GM23338 (cell line): ENCODE measurements at regions not wholly inside any gene's neighbourhood (a gene's known extent, or its start where the extent isn't known, plus 50 kb on each side); places are given as distances from the start of the nearest gene placed in this dataset.

Experiments
- ATAC-seq: fragments of 200-7000 bp; cut with Tn5 transposase; 3 replicates; pipeline ENCODE4 v1.9.1; 2020
- DNase-seq: peaks from one replicate; pipeline ENCODE4 v3.0.0-alpha.2; 2015; ENCODE audit warnings: low spot score
- H2AFZ ChIP-seq: fragments of 200-600 bp; sonication (generic); 2 replicates; pipeline ENCODE4 v1.8.0; 2016; ENCODE audit warnings: antibody characterized with exemption, mild to moderate bottlenecking, moderate library complexity
- H3F3A ChIP-seq: fragments of 200-600 bp; sonication (generic); replicated peaks from 2 replicates; pipeline ENCODE4 v1.8.0; 2017; ENCODE audit warnings: antibody characterized with exemption, mixed run types, low read depth
- H3K27ac ChIP-seq: fragments of 200-600 bp; sonication (generic); 2 replicates; pipeline ENCODE4 v1.6.1; 2016; ENCODE audit warnings: low read depth
- H3K27me3 ChIP-seq: fragments of 200-600 bp; sonication (generic); 2 replicates; pipeline ENCODE4 v1.8.0; 2016; ENCODE audit warnings: mild to moderate bottlenecking, mixed run types, moderate library complexity; ENCODE audit not compliant: insufficient read depth
- H3K36me3 ChIP-seq: fragments of 200-600 bp; sonication (generic); 2 replicates; pipeline ENCODE4 v1.8.0; 2016; ENCODE audit warnings: mild to moderate bottlenecking; ENCODE audit not compliant: insufficient read depth
- H3K4me1 ChIP-seq: fragments of 200-600 bp; sonication (generic); 2 replicates; pipeline ENCODE4 v1.8.0; 2016; ENCODE audit warnings: mild to moderate bottlenecking, moderate library complexity; ENCODE audit not compliant: insufficient read depth
- H3K4me2 ChIP-seq: fragments of 200-600 bp; sonication (generic); 2 replicates; pipeline ENCODE4 v1.7.1; 2017; ENCODE audit warnings: mixed run types
- H3K4me3 ChIP-seq: fragments of 200-600 bp; sonication (generic); 2 replicates; pipeline ENCODE4 v1.6.1; 2016; ENCODE audit warnings: mixed run types
- H3K79me2 ChIP-seq: fragments of 200-600 bp; sonication (generic); replicated peaks from 2 replicates; pipeline ENCODE4 v1.8.0; 2017; ENCODE audit warnings: mild to moderate bottlenecking; ENCODE audit not compliant: insufficient read depth
- H3K9me2 ChIP-seq: fragments of 200-600 bp; sonication (generic); 2 replicates; pipeline ENCODE4 v1.8.0; 2017; ENCODE audit not compliant: insufficient read depth
- H4K20me1 ChIP-seq: fragments of 200-600 bp; sonication (generic); replicated peaks from 2 replicates; pipeline ENCODE4 v1.8.0; 2017; ENCODE audit warnings: mild to moderate bottlenecking; ENCODE audit not compliant: insufficient read depth
- H3K27ac Mint-ChIP-seq: 2 replicates; pipeline ENCODE4 v1.8.0; 2020; ENCODE audit warnings: inconsistent platforms, mild to moderate bottlenecking, moderate library complexity, mixed read lengths
- H3K27me3 Mint-ChIP-seq: 3 replicates; pipeline ENCODE4 v1.8.0; 2022; ENCODE audit warnings: low read depth, mild to moderate bottlenecking, moderate library complexity, mixed read lengths, inconsistent platforms; ENCODE audit not compliant: insufficient read depth, poor library complexity
- H3K36me3 Mint-ChIP-seq: 3 replicates; pipeline ENCODE4 v1.8.0; 2021; ENCODE audit warnings: low read depth, mild to moderate bottlenecking, inconsistent platforms, moderate library complexity, mixed read lengths
- H3K4me1 Mint-ChIP-seq: 3 replicates; pipeline ENCODE4 v1.8.0; 2020; ENCODE audit warnings: mild to moderate bottlenecking, inconsistent platforms, mixed read lengths
- H3K4me3 Mint-ChIP-seq: 3 replicates; pipeline ENCODE4 v1.8.0; 2021; ENCODE audit warnings: moderate library complexity, mild to moderate bottlenecking, inconsistent platforms, mixed read lengths
- H3K9me3 Mint-ChIP-seq: 3 replicates; pipeline ENCODE4 v1.8.0; 2020; ENCODE audit warnings: moderate library complexity, mild to moderate bottlenecking, inconsistent platforms, mixed read lengths
- CTCF ChIP-seq, 2 experiments: fragments of 200-600 bp in 1 of 2; sonication (generic) in 1 of 2; conservative IDR thresholded peaks; 2 replicates each; pipeline versions ENCODE4 v1.5.1 to v1.6.1; 2016 to 2017; ENCODE audit warnings: antibody characterized with exemption in 2 of 2, low read depth in 2 of 2, mild to moderate bottlenecking in 2 of 2, moderate library complexity in 1 of 2
- ETS1 ChIP-seq: IDR thresholded peaks from 2 replicates; pipeline ENCODE4 v1.6.1; 2016; ENCODE audit warnings: antibody characterized with exemption
- EZH2 ChIP-seq: fragments of 200-600 bp; sonication (generic); IDR thresholded peaks from one replicate; pipeline ENCODE4 v1.8.0; 2017; ENCODE audit warnings: antibody characterized with exemption, mild to moderate bottlenecking, low read depth; ENCODE audit not compliant: unreplicated experiment
- EZH2phosphoT487 ChIP-seq: fragments of 200-600 bp; sonication (generic); IDR thresholded peaks from one replicate; pipeline ENCODE4 v1.8.1; 2018; ENCODE audit warnings: antibody characterized with exemption; ENCODE audit not compliant: unreplicated experiment
- JUNB ChIP-seq: IDR thresholded peaks from one replicate; pipeline ENCODE4 v1.6.1; 2016; ENCODE audit warnings: antibody characterized with exemption; ENCODE audit not compliant: unreplicated experiment
- NANOG ChIP-seq: IDR thresholded peaks from 2 replicates; pipeline ENCODE4 v1.6.1; 2016; ENCODE audit warnings: antibody characterized with exemption, borderline replicate concordance
- POLR2AphosphoS5 ChIP-seq: IDR thresholded peaks from 2 replicates; pipeline ENCODE4 v1.6.1; 2016; ENCODE audit warnings: antibody characterized with exemption, low read depth
- STAT1 ChIP-seq: IDR thresholded peaks from one replicate; pipeline ENCODE4 v1.6.1; 2016; ENCODE audit warnings: antibody characterized with exemption; ENCODE audit not compliant: unreplicated experiment

GRCh38 chr11:64504999-64505398 lies 50.7 kb upstream of the SLC22A11 start:
- Histone ChIP-seq H3K36me3 (no peaks in the 10 kb centered on the region), H3K27me3 (peaks cover 11% of the 10 kb centered on the region), H3K4me1 (no peaks in the 10 kb centered on the region), H4K20me1 (no peaks in the 10 kb centered on the region), H3K9me2 (peaks cover 3% of the 10 kb centered on the region; the same call in 1 of the 2 replicates), H2AFZ (no peak overlapping the region), H3K4me2 (no peak overlapping the region), H3K79me2 (no peaks in the 10 kb centered on the region), H3K4me3 (no peak overlapping the region), H3F3A (no peaks in the 10 kb centered on the region), H3K27ac (no peak overlapping the region)
- TF ChIP-seq NANOG (no peak), CTCF (conservative IDR thresholded peaks at IDR 0.05; ENCODE audit: low read depth in 2 of 2) (no peak), STAT1 (no peak), EZH2phosphoT487 (no peak), EZH2 (no peak), ETS1 (no peak), JUNB (no peak), POLR2AphosphoS5 (no peak)
- Mint-ChIP-seq H3K4me1 (no peaks in the 10 kb centered on the region), H3K36me3 (no peaks in the 10 kb centered on the region), H3K4me3 (no peak overlapping the region), H3K27me3 (peaks cover 17% of the 10 kb centered on the region), H3K9me3 (no peaks in the 10 kb centered on the region; the same call in 2 of the 3 replicates), H3K27ac (no peak overlapping the region)
- ATAC-seq (no peak), DNase-seq (no peak)
